Neural cell (in vitro differentiated cells): ENCODE measurements at regions not wholly inside any gene's neighbourhood (a gene's known extent, or its start where the extent isn't known, plus 50 kb on each side); places are given as distances from the start of the nearest gene placed in this dataset.

Experiments
- H2AFZ ChIP-seq: fragments of 200-600, 300-800 bp; sonication (generic), shearing (Covaris generic); 2 replicates; pipeline ENCODE4 v1.6.0; 2014; ENCODE audit warnings: low read depth, mild to moderate bottlenecking, antibody characterized with exemption, low read length, moderate library complexity
- H3F3A ChIP-seq: fragments of 200-600 bp; shearing (Covaris generic); 2 replicates; pipeline ENCODE4 v1.6.1; 2016; ENCODE audit warnings: mild to moderate bottlenecking, moderate library complexity, mixed read lengths, antibody characterized with exemption, low read length; ENCODE audit not compliant: insufficient read depth, poor library complexity, severe bottlenecking
- H3K27ac ChIP-seq: fragments of 200-600, 300-800 bp; sonication (generic), shearing (Covaris generic); 2 replicates; pipeline ENCODE4 v1.5.1; 2014; ENCODE audit warnings: mild to moderate bottlenecking, low read length, moderate library complexity
- H3K27me3 ChIP-seq: fragments of 300-800, 200-600 bp; sonication (generic), shearing (Covaris generic); 2 replicates; pipeline ENCODE4 v1.6.0; 2014; ENCODE audit warnings: mild to moderate bottlenecking, low read depth, low read length, moderate library complexity; ENCODE audit not compliant: insufficient read depth
- H3K36me3 ChIP-seq: fragments of 300-800, 200-600 bp; sonication (generic), shearing (Covaris generic); 2 replicates; pipeline ENCODE4 v1.5.1; 2014; ENCODE audit warnings: mild to moderate bottlenecking, antibody characterized with exemption, low read length, moderate library complexity; ENCODE audit not compliant: insufficient read depth
- H3K4me2 ChIP-seq: fragments of 300-800, 200-600 bp; sonication (generic), shearing (Covaris generic); 2 replicates; pipeline ENCODE4 v1.6.0; 2014; ENCODE audit warnings: mild to moderate bottlenecking, low read length
- H3K4me3 ChIP-seq: fragments of 300-800, 200-600 bp; sonication (generic), shearing (Covaris generic); 2 replicates; pipeline ENCODE4 v1.5.1; 2014; ENCODE audit warnings: mild to moderate bottlenecking, low read length, moderate library complexity
- H3K79me2 ChIP-seq: fragments of 200-600 bp; shearing (Covaris generic); replicated peaks from 2 replicates; pipeline ENCODE4 v1.6.0; 2014; ENCODE audit warnings: mild to moderate bottlenecking, low read length, moderate library complexity; ENCODE audit not compliant: insufficient read depth
- H3K9ac ChIP-seq: fragments of 300-800, 200-600 bp; sonication (generic), shearing (Covaris generic); 2 replicates; pipeline ENCODE4 v1.6.1; 2016; ENCODE audit warnings: mild to moderate bottlenecking, low read length, mixed read lengths
- H3K9me2 ChIP-seq: fragments of 200-600 bp; shearing (Covaris generic); 2 replicates; pipeline ENCODE4 v1.6.1; 2016; ENCODE audit warnings: mild to moderate bottlenecking, low read length, mixed read lengths; ENCODE audit not compliant: insufficient read depth
- H3K9me3 ChIP-seq: fragments of 200-600, 300-800 bp; sonication (generic), shearing (Covaris generic); 2 replicates; pipeline ENCODE4 v1.6.1; 2016; ENCODE audit warnings: mild to moderate bottlenecking, mixed run types, low read length, moderate library complexity, mixed read lengths
- H4K20me1 ChIP-seq: fragments of 200-600 bp; shearing (Covaris generic); 2 replicates; pipeline ENCODE4 v1.6.1; 2016; ENCODE audit warnings: mild to moderate bottlenecking, mixed run types; ENCODE audit not compliant: insufficient read depth
- EP300 ChIP-seq: fragments of 450-650 bp; conservative IDR thresholded peaks from 2 replicates; pipeline ENCODE4 v1.6.1; 2014; ENCODE audit warnings: antibody characterized with exemption, mild to moderate bottlenecking, moderate library complexity; ENCODE audit not compliant: poor library complexity, severe bottlenecking
- EZH2 ChIP-seq: fragments of 200-600, 300-800 bp; shearing (Covaris generic), sonication (generic); IDR thresholded peaks from 2 replicates; pipeline ENCODE4 v1.6.1; 2014; ENCODE audit warnings: antibody characterized with exemption, low read length, borderline replicate concordance, mild to moderate bottlenecking; ENCODE audit not compliant: insufficient read depth, poor library complexity, severe bottlenecking
- MXI1 ChIP-seq: fragments of 450-650 bp; conservative IDR thresholded peaks from 2 replicates; pipeline ENCODE4 v1.6.1; 2014; ENCODE audit warnings: antibody characterized with exemption, mild to moderate bottlenecking; ENCODE audit not compliant: poor library complexity, severe bottlenecking
- POLR2AphosphoS5 ChIP-seq: IDR thresholded peaks from 2 replicates; pipeline ENCODE4 v1.6.1; 2012
- RAD21 ChIP-seq: fragments of 450-650 bp; conservative IDR thresholded peaks from 2 replicates; pipeline ENCODE4 v1.6.1; 2014; ENCODE audit warnings: antibody characterized with exemption, mild to moderate bottlenecking, moderate library complexity
- SMC3 ChIP-seq: fragments of 450-650 bp; conservative IDR thresholded peaks from 2 replicates; pipeline ENCODE4 v1.6.1; 2014; ENCODE audit warnings: antibody characterized with exemption, mild to moderate bottlenecking, moderate library complexity; ENCODE audit not compliant: poor library complexity
- TAF1 ChIP-seq: IDR thresholded peaks from 2 replicates; pipeline ENCODE4 v1.6.1; 2012; ENCODE audit warnings: low read depth
- TF ChIP-seq, protein P1 (sequence below): IDR thresholded peaks from 2 replicates; pipeline ENCODE4 v1.6.1; 2012; ENCODE audit warnings: borderline replicate concordance
- TF ChIP-seq, protein P2 (sequence below): fragments of 450-650 bp; IDR thresholded peaks from 2 replicates; pipeline ENCODE4 v1.5.1; 2014; ENCODE audit warnings: antibody characterized with exemption, mild to moderate bottlenecking, moderate library complexity; ENCODE audit not compliant: poor library complexity, severe bottlenecking

DNA sequence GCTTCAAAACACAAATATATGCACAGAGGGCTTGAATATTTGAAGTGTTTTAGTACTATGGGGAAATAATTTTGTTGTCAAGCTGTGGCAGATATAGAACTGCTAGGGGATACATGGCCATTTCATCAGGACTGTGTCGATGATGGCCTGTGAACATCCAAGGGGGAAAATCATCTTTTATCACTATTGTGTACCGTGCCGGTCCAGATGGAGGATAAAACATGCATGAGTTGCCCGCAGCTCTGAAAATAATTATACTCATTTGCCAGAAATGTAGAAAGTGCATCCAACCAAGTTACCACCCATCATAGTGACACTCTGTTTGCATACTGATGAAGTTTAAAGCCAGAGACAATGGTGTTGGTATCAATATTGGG, 405.9 kb downstream of the ZSWIM6 start:
- H3K9me3 ChIP-seq: no peaks in the 10 kb centered on the region
- H2AFZ ChIP-seq: no peak overlapping the region
- peaks cover 9% of the 10 kb centered on the region for H3F3A ChIP-seq
- no peaks in the 10 kb centered on the region for H3K36me3 ChIP-seq
- no peaks in the 10 kb centered on the region for H3K9me2 ChIP-seq
- peak overlapping the region; percentile 66 for H3K9ac ChIP-seq
- H3K4me2 ChIP-seq: peak overlapping the region; percentile 29
- no peaks in the 10 kb centered on the region for H3K79me2 ChIP-seq
- H4K20me1 ChIP-seq: no peaks in the 10 kb centered on the region
- TF ChIP-seq EZH2 (no peak), POLR2AphosphoS5 (peak; percentile 1)
- H3K27ac ChIP-seq: peak overlapping the region; percentile 98
- peak overlapping the region; percentile 45 for H3K4me3 ChIP-seq
- no peaks in the 10 kb centered on the region for H3K27me3 ChIP-seq

GRCh38 chr5:61738446-61738845, 406.4 kb downstream of the ZSWIM6 start:
- no peaks in the 10 kb centered on the region for H3K9me2 ChIP-seq
- H3K27ac ChIP-seq: peak overlapping the region; percentile 98
- peaks cover 9% of the 10 kb centered on the region for H3F3A ChIP-seq
- no peaks in the 10 kb centered on the region for H3K9me3 ChIP-seq
- TF ChIP-seq, protein P1, sequence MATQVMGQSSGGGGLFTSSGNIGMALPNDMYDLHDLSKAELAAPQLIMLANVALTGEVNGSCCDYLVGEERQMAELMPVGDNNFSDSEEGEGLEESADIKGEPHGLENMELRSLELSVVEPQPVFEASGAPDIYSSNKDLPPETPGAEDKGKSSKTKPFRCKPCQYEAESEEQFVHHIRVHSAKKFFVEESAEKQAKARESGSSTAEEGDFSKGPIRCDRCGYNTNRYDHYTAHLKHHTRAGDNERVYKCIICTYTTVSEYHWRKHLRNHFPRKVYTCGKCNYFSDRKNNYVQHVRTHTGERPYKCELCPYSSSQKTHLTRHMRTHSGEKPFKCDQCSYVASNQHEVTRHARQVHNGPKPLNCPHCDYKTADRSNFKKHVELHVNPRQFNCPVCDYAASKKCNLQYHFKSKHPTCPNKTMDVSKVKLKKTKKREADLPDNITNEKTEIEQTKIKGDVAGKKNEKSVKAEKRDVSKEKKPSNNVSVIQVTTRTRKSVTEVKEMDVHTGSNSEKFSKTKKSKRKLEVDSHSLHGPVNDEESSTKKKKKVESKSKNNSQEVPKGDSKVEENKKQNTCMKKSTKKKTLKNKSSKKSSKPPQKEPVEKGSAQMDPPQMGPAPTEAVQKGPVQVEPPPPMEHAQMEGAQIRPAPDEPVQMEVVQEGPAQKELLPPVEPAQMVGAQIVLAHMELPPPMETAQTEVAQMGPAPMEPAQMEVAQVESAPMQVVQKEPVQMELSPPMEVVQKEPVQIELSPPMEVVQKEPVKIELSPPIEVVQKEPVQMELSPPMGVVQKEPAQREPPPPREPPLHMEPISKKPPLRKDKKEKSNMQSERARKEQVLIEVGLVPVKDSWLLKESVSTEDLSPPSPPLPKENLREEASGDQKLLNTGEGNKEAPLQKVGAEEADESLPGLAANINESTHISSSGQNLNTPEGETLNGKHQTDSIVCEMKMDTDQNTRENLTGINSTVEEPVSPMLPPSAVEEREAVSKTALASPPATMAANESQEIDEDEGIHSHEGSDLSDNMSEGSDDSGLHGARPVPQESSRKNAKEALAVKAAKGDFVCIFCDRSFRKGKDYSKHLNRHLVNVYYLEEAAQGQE: no peak
- no peak for TF ChIP-seq MXI1
- no peaks in the 10 kb centered on the region for H3K36me3 ChIP-seq
- H3K79me2 ChIP-seq: no peaks in the 10 kb centered on the region
- peak overlapping the region; percentile 29 for H3K4me2 ChIP-seq
- H3K4me3 ChIP-seq: peak overlapping the region; percentile 45
- no peak overlapping the region for H2AFZ ChIP-seq
- H3K9ac ChIP-seq: peak overlapping the region; percentile 66
- H3K27me3 ChIP-seq: no peaks in the 10 kb centered on the region
- H4K20me1 ChIP-seq: no peaks in the 10 kb centered on the region

DNA sequence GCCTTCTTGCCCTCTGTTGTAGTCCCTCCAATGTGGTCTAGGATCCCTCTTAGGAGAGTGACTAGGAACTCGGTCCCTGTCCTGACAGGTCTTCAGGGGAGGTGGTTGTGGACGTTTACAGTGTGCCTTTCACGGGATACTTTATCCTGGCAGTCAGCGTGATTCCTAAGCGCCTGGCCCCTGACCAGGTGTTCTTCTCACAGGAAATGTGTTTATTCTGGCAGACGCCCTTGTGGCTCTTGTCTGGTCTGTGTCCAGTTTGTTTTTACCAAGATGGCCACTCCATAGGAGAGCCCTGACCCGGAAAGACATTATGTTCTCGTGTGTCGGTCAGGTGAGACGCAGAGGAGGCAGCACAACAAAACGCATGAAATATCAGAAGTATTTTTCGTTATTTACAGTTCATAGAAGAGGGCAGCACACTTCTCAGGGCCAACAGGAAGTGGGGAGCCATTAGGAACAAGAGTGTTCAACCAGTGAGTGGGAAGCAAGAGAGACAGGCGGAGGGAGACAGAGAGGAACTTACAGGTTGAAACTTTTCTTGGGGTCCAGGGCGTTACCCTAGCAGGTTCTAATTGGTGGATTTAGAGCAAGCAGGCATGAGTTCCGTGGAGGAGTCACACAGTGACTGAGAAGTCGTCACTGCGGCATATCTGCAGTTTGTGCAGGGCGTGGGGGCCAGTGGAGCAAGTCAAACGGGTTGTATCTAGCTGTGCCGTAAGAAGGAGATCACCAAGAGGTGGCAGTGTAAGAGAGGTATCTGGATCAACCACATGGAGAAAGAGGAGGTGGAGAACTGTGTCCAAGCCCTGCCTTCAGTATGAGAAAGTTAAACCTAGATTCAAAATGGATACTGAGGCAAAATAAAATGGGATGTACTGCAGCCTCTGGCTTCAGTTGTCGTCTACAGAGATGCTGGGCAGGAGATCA, 412.9 kb downstream of the ZSWIM6 start:
- Histone ChIP-seq H3K4me3 (no peak overlapping the region), H3K27ac (no peak overlapping the region), H3K36me3 (no peaks in the 10 kb centered on the region), H3K9me2 (no peaks in the 10 kb centered on the region), H2AFZ (no peak overlapping the region), H3K9me3 (no peaks in the 10 kb centered on the region), H3K4me2 (no peak overlapping the region), H3K9ac (no peak overlapping the region), H3K79me2 (no peaks in the 10 kb centered on the region), H3K27me3 (no peaks in the 10 kb centered on the region), H4K20me1 (no peaks in the 10 kb centered on the region), H3F3A (peaks cover 7% of the 10 kb centered on the region)
- TF ChIP-seq POLR2AphosphoS5: no peak
- TF ChIP-seq, protein P1: no peak
- no peak for TF ChIP-seq RAD21
- TF ChIP-seq MXI1: no peak
- TF ChIP-seq EP300: no peak
- TF ChIP-seq SMC3: no peak
- no peak for TF ChIP-seq TAF1
- TF ChIP-seq EZH2: no peak
- TF ChIP-seq, protein P2, sequence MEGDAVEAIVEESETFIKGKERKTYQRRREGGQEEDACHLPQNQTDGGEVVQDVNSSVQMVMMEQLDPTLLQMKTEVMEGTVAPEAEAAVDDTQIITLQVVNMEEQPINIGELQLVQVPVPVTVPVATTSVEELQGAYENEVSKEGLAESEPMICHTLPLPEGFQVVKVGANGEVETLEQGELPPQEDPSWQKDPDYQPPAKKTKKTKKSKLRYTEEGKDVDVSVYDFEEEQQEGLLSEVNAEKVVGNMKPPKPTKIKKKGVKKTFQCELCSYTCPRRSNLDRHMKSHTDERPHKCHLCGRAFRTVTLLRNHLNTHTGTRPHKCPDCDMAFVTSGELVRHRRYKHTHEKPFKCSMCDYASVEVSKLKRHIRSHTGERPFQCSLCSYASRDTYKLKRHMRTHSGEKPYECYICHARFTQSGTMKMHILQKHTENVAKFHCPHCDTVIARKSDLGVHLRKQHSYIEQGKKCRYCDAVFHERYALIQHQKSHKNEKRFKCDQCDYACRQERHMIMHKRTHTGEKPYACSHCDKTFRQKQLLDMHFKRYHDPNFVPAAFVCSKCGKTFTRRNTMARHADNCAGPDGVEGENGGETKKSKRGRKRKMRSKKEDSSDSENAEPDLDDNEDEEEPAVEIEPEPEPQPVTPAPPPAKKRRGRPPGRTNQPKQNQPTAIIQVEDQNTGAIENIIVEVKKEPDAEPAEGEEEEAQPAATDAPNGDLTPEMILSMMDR: no peak
